GM23338 (cell line): ENCODE measurements at regions not wholly inside any gene's neighbourhood (a gene's known extent, or its start where the extent isn't known, plus 50 kb on each side); places are given as distances from the start of the nearest gene placed in this dataset.

ENCODE experiments used
- ATAC-seq: fragments of 200-7000 bp; cut with Tn5 transposase; 3 replicates; pipeline ENCODE4 v1.9.1; 2020
- DNase-seq: peaks from one replicate; pipeline ENCODE4 v3.0.0-alpha.2; 2015; ENCODE audit warnings: low spot score
- H2AFZ ChIP-seq: fragments of 200-600 bp; sonication (generic); 2 replicates; pipeline ENCODE4 v1.8.0; 2016; ENCODE audit warnings: antibody characterized with exemption, mild to moderate bottlenecking, moderate library complexity
- H3F3A ChIP-seq: fragments of 200-600 bp; sonication (generic); replicated peaks from 2 replicates; pipeline ENCODE4 v1.8.0; 2017; ENCODE audit warnings: antibody characterized with exemption, mixed run types, low read depth
- H3K27ac ChIP-seq: fragments of 200-600 bp; sonication (generic); 2 replicates; pipeline ENCODE4 v1.6.1; 2016; ENCODE audit warnings: low read depth
- H3K27me3 ChIP-seq: fragments of 200-600 bp; sonication (generic); 2 replicates; pipeline ENCODE4 v1.8.0; 2016; ENCODE audit warnings: mild to moderate bottlenecking, mixed run types, moderate library complexity; ENCODE audit not compliant: insufficient read depth
- H3K36me3 ChIP-seq: fragments of 200-600 bp; sonication (generic); 2 replicates; pipeline ENCODE4 v1.8.0; 2016; ENCODE audit warnings: mild to moderate bottlenecking; ENCODE audit not compliant: insufficient read depth
- H3K4me1 ChIP-seq: fragments of 200-600 bp; sonication (generic); 2 replicates; pipeline ENCODE4 v1.8.0; 2016; ENCODE audit warnings: mild to moderate bottlenecking, moderate library complexity; ENCODE audit not compliant: insufficient read depth
- H3K4me2 ChIP-seq: fragments of 200-600 bp; sonication (generic); 2 replicates; pipeline ENCODE4 v1.7.1; 2017; ENCODE audit warnings: mixed run types
- H3K4me3 ChIP-seq: fragments of 200-600 bp; sonication (generic); 2 replicates; pipeline ENCODE4 v1.6.1; 2016; ENCODE audit warnings: mixed run types
- H3K79me2 ChIP-seq: fragments of 200-600 bp; sonication (generic); replicated peaks from 2 replicates; pipeline ENCODE4 v1.8.0; 2017; ENCODE audit warnings: mild to moderate bottlenecking; ENCODE audit not compliant: insufficient read depth
- H3K9me2 ChIP-seq: fragments of 200-600 bp; sonication (generic); 2 replicates; pipeline ENCODE4 v1.8.0; 2017; ENCODE audit not compliant: insufficient read depth
- H4K20me1 ChIP-seq: fragments of 200-600 bp; sonication (generic); replicated peaks from 2 replicates; pipeline ENCODE4 v1.8.0; 2017; ENCODE audit warnings: mild to moderate bottlenecking; ENCODE audit not compliant: insufficient read depth
- H3K27ac Mint-ChIP-seq: 2 replicates; pipeline ENCODE4 v1.8.0; 2020; ENCODE audit warnings: inconsistent platforms, mild to moderate bottlenecking, moderate library complexity, mixed read lengths
- H3K27me3 Mint-ChIP-seq: 3 replicates; pipeline ENCODE4 v1.8.0; 2022; ENCODE audit warnings: low read depth, mild to moderate bottlenecking, moderate library complexity, mixed read lengths, inconsistent platforms; ENCODE audit not compliant: insufficient read depth, poor library complexity
- H3K36me3 Mint-ChIP-seq: 3 replicates; pipeline ENCODE4 v1.8.0; 2021; ENCODE audit warnings: low read depth, mild to moderate bottlenecking, inconsistent platforms, moderate library complexity, mixed read lengths
- H3K4me1 Mint-ChIP-seq: 3 replicates; pipeline ENCODE4 v1.8.0; 2020; ENCODE audit warnings: mild to moderate bottlenecking, inconsistent platforms, mixed read lengths
- H3K4me3 Mint-ChIP-seq: 3 replicates; pipeline ENCODE4 v1.8.0; 2021; ENCODE audit warnings: moderate library complexity, mild to moderate bottlenecking, inconsistent platforms, mixed read lengths
- H3K9me3 Mint-ChIP-seq: 3 replicates; pipeline ENCODE4 v1.8.0; 2020; ENCODE audit warnings: moderate library complexity, mild to moderate bottlenecking, inconsistent platforms, mixed read lengths
- NANOG ChIP-seq: IDR thresholded peaks from 2 replicates; pipeline ENCODE4 v1.6.1; 2016; ENCODE audit warnings: antibody characterized with exemption, borderline replicate concordance
- REST ChIP-seq: IDR thresholded peaks from one replicate; pipeline ENCODE4 v1.6.1; 2018; ENCODE audit warnings: antibody characterized with exemption; ENCODE audit not compliant: unreplicated experiment
- ZNF462 ChIP-seq: fragments of 250-450 bp; sonication (Bioruptor Pico); IDR thresholded peaks from 2 replicates; pipeline ENCODE4 v1.5.0; 2020; ENCODE audit warnings: mild to moderate bottlenecking, moderate library complexity

- H3K27ac ChIP-seq, result no peak overlapping the region
- 0 out of 2 replicates have a peak, but pooled peaks cover 2% of the 10 kb centered on the region for H3K9me2 ChIP-seq
- H3K4me2 ChIP-seq, result no peak overlapping the region
- no peak for ATAC-seq
- no peak overlapping the region for H2AFZ ChIP-seq
- no peaks in the 10 kb centered on the region for H3K4me1 ChIP-seq
- TF ChIP-seq ZNF462 (CRISPR knock-in tag) (no peak), REST (no peak), NANOG (no peak)
- Mint-ChIP-seq H3K36me3 (peaks cover 3% of the 10 kb centered on the region; the same call in 2 of the 3 replicates), H3K4me1 (no peaks in the 10 kb centered on the region), H3K27me3 (peaks cover 2% of the 10 kb centered on the region), H3K4me3 (no peak overlapping the region), H3K9me3 (0 out of 3 replicates have a peak, but pooled peaks cover 14% of the 10 kb centered on the region), H3K27ac (no peak overlapping the region)
- H3F3A ChIP-seq, result no peaks in the 10 kb centered on the region
- no peak for DNase-seq
- no peaks in the 10 kb centered on the region for H3K27me3 ChIP-seq
- H3K4me3 ChIP-seq, result no peak overlapping the region
- H3K36me3 ChIP-seq, result no peaks in the 10 kb centered on the region; the same call in 1 of the 2 replicates
- no peaks in the 10 kb centered on the region for H3K79me2 ChIP-seq
- no peaks in the 10 kb centered on the region for H4K20me1 ChIP-seq
Measured at GRCh38 chr1:194544012-194544411, 1357.6 kb upstream of the B3GALT2 start.
